ENCODE measurements at regions not wholly inside any gene's neighbourhood (a gene's known extent, or its start where the extent isn't known, plus 50 kb on each side); places are given as distances from the start of the nearest gene placed in this dataset.

DNA sequence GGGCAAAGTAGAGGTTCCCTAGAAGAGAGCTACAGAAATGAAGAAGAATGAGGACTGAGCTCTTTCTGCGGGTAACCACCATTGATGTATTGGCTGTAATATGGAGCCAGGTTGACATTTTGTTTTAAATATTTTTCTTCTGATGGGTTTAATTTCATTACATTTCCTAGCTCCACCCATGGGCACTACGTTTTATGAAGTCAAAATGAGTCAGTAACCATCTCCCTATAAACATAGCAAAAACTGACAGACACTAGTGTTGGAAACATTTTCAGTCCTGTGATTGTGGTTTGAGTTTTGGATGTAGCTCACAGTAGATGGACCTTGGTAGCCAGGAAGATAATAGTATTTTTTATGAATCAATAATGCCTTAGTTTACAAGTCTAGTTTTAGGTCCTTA is 470.4 kb upstream of the B3GALT2 start:
- Histone ChIP-seq H3K4me3 (ENCODE audit: severe bottlenecking) (no peak overlapping the region), H3K36me3 (ENCODE audit: low read depth) (no peaks in the 10 kb centered on the region), H3K4me1 (ENCODE audit: insufficient read depth, poor library complexity, severe bottlenecking) (no peaks in the 10 kb centered on the region), H3K9me3 (ENCODE audit: severe bottlenecking) (no peaks in the 10 kb centered on the region), H3K27me3 (ENCODE audit: insufficient read depth, poor library complexity, severe bottlenecking) (no peaks in the 10 kb centered on the region), H3K27ac (ENCODE audit: poor library complexity, severe bottlenecking) (no peak overlapping the region)
- TF ChIP-seq, protein P1, sequence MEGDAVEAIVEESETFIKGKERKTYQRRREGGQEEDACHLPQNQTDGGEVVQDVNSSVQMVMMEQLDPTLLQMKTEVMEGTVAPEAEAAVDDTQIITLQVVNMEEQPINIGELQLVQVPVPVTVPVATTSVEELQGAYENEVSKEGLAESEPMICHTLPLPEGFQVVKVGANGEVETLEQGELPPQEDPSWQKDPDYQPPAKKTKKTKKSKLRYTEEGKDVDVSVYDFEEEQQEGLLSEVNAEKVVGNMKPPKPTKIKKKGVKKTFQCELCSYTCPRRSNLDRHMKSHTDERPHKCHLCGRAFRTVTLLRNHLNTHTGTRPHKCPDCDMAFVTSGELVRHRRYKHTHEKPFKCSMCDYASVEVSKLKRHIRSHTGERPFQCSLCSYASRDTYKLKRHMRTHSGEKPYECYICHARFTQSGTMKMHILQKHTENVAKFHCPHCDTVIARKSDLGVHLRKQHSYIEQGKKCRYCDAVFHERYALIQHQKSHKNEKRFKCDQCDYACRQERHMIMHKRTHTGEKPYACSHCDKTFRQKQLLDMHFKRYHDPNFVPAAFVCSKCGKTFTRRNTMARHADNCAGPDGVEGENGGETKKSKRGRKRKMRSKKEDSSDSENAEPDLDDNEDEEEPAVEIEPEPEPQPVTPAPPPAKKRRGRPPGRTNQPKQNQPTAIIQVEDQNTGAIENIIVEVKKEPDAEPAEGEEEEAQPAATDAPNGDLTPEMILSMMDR (IDR thresholded peaks at IDR 0.05; ENCODE audit: poor library complexity, severe bottlenecking) = no peak
- DNase-seq (ENCODE audit: low spot score) = no peak
- no peak for ATAC-seq (ENCODE audit: low read depth)

DNA sequence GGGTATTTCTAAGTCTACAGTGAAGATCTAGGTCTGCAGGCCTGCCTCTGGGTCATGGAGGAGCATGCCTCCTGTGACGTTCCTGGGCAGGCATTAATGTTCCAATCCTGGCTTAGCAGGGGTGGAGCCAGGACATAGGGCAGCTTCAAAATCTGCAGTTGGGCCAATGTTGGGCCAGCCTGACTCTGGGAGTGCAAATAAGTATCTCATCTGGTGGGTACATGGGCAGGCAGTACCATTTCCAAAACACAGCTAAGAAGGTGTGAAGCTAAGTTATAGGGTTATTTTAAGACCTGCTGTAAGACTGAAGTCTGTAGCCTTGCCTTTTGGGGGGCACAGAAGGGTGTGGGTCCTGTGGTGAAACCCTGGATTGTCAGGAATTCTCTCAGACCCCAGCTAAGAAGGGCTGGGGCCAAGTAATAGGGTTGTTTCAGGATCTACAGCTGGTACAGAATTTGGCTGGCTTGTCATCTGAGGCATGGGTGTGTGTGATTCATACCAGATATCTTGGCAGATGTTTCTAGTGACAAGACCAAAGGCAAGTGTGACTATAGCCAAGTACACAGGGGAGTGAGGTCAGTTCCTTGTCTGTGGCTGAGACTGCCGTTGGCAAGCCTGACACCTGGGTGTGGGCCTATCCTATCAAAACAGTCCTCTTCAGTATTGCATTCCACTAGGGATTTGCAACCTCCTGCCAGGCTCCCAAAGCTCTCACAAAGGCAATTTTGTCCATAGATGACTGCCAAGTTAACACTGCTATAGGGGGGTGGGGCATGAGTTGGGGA is 468.7 kb upstream of the B3GALT2 start:
- H3K9me3 ChIP-seq (ENCODE audit: severe bottlenecking) = no peaks in the 10 kb centered on the region
- H3K4me3 ChIP-seq (ENCODE audit: severe bottlenecking) = no peak overlapping the region
- TF ChIP-seq, protein P1 (IDR thresholded peaks at IDR 0.05; ENCODE audit: poor library complexity, severe bottlenecking) = no peak
- no peak for ATAC-seq (ENCODE audit: low read depth)
- DNase-seq (ENCODE audit: low spot score) = no peak
- H3K4me1 ChIP-seq (ENCODE audit: insufficient read depth, poor library complexity, severe bottlenecking) = no peaks in the 10 kb centered on the region
- no peak overlapping the region for H3K27ac ChIP-seq (ENCODE audit: poor library complexity, severe bottlenecking)
- H3K36me3 ChIP-seq (ENCODE audit: low read depth) = no peaks in the 10 kb centered on the region
- no peaks in the 10 kb centered on the region for H3K27me3 ChIP-seq (ENCODE audit: insufficient read depth, poor library complexity, severe bottlenecking)

DNA sequence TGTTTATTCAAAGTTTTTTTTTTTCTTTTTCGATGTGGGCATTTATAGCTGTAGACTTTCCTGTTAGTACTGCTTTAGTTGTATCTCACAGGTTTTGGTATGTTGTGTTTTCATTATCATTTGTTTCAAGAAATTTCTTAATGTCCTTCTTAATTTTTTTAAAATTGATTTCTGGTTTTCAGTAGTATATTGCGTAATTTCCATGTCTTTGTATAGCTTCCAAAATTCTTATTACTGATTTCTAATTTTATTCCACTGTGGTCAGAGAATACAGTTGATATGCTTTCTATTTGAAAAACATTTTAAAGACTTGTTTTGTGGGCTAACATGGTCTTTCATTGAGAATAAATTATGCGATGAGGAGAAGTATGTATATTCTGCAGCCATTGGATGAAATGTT is 463.2 kb upstream of the B3GALT2 start:
- no peak overlapping the region for H3K4me3 ChIP-seq (ENCODE audit: severe bottlenecking)
- TF ChIP-seq, protein P1 (IDR thresholded peaks at IDR 0.05; ENCODE audit: poor library complexity, severe bottlenecking) = no peak
- H3K27me3 ChIP-seq (ENCODE audit: insufficient read depth, poor library complexity, severe bottlenecking) = no peaks in the 10 kb centered on the region
- H3K4me1 ChIP-seq (ENCODE audit: insufficient read depth, poor library complexity, severe bottlenecking) = no peaks in the 10 kb centered on the region
- no peaks in the 10 kb centered on the region for H3K9me3 ChIP-seq (ENCODE audit: severe bottlenecking)
- no peaks in the 10 kb centered on the region for H3K36me3 ChIP-seq (ENCODE audit: low read depth)
- DNase-seq (ENCODE audit: low spot score) (no peak), ATAC-seq (ENCODE audit: low read depth) (no peak)
- H3K27ac ChIP-seq (ENCODE audit: poor library complexity, severe bottlenecking) = no peak overlapping the region

DNA sequence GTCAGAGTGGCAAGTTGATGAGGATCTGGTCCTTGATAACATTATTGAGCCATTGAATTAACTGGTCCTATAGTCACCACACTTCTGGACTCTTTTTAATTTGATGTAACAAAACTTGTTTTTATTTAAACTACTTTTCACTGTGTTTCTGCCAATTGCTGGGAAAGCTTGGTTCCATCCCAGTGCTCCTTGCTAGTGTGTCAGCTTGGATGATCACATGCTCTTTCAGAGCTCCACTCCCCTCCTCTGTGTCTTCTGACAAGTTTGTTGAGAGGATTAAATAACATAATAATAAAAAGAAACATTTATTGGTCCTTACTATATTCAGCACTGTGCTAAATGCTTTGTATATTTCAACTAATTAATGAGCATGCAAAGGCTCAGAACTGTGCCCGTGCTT is 448.5 kb upstream of the B3GALT2 start:
- H3K27ac ChIP-seq (ENCODE audit: poor library complexity, severe bottlenecking) = no peak overlapping the region
- no peaks in the 10 kb centered on the region for H3K36me3 ChIP-seq (ENCODE audit: low read depth)
- H3K4me1 ChIP-seq (ENCODE audit: insufficient read depth, poor library complexity, severe bottlenecking) = no peaks in the 10 kb centered on the region
- ATAC-seq (ENCODE audit: low read depth) = no peak
- no peaks in the 10 kb centered on the region for H3K27me3 ChIP-seq (ENCODE audit: insufficient read depth, poor library complexity, severe bottlenecking)
- no peak for DNase-seq (ENCODE audit: low spot score)
- H3K4me3 ChIP-seq (ENCODE audit: severe bottlenecking) = no peak overlapping the region
- no peaks in the 10 kb centered on the region for H3K9me3 ChIP-seq (ENCODE audit: severe bottlenecking)
- TF ChIP-seq, protein P1 (IDR thresholded peaks at IDR 0.05; ENCODE audit: poor library complexity, severe bottlenecking) = no peak

DNA sequence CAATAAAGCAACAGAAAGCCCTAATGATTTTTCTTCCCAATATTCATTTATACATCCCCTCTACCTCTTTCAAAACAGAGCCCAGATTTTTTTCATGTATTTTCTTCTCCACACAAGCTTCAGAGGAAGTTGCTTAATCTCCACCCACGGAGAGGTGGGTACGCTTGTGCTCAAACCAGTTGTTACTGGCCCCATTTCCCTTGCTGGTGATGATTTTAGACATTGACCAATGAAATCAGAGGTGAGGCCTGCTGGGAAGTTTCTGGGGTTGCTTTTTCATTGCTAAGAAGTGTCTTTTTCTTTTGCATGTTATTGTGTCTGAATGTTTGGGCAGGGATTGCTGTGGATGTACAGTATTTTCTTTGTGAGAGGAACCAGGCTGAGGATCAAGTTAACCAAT is 448.1 kb upstream of the B3GALT2 start:
- no peaks in the 10 kb centered on the region for H3K4me1 ChIP-seq (ENCODE audit: insufficient read depth, poor library complexity, severe bottlenecking)
- DNase-seq (ENCODE audit: low spot score) = no peak
- no peak for ATAC-seq (ENCODE audit: low read depth)
- no peaks in the 10 kb centered on the region for H3K27me3 ChIP-seq (ENCODE audit: insufficient read depth, poor library complexity, severe bottlenecking)
- TF ChIP-seq, protein P1 (IDR thresholded peaks at IDR 0.05; ENCODE audit: poor library complexity, severe bottlenecking) = no peak
- H3K9me3 ChIP-seq (ENCODE audit: severe bottlenecking) = no peaks in the 10 kb centered on the region
- H3K27ac ChIP-seq (ENCODE audit: poor library complexity, severe bottlenecking) = no peak overlapping the region
- H3K36me3 ChIP-seq (ENCODE audit: low read depth) = no peaks in the 10 kb centered on the region
- no peak overlapping the region for H3K4me3 ChIP-seq (ENCODE audit: severe bottlenecking)

Data from RWPE2 (cell line).